GM12872 (cell line): ENCODE measurements at regions not wholly inside any gene's neighbourhood (a gene's known extent, or its start where the extent isn't known, plus 50 kb on each side); places are given as distances from the start of the nearest gene placed in this dataset.

Source experiments
- CTCF ChIP-seq: IDR thresholded peaks from 3 replicates; pipeline ENCODE4 v1.5.1; 2011; ENCODE audit warnings: low read depth, mild to moderate bottlenecking, low read length, moderate library complexity; ENCODE audit not compliant: insufficient read depth

- TF ChIP-seq CTCF: no peak
These were observed 300.6 kb upstream of the EDIL3 start for GRCh38 chr5:84685121-84685894.

GRCh38 chr5:84683594-84683993 is 298.9 kb upstream of the EDIL3 start:
- TF ChIP-seq CTCF: no peak

- TF ChIP-seq CTCF: no peak
These were observed 297.9 kb upstream of the EDIL3 start for GRCh38 chr5:84682531-84682930.

- TF ChIP-seq CTCF: no peak
These were observed 296.2 kb upstream of the EDIL3 start for GRCh38 chr5:84680908-84681307.

- TF ChIP-seq CTCF: no peak
These were observed 289.1 kb upstream of the EDIL3 start for GRCh38 chr5:84673785-84674184.

- TF ChIP-seq CTCF: no peak
These were observed 282.9 kb upstream of the EDIL3 start for GRCh38 chr5:84667576-84667975.

GRCh38 chr5:84650429-84650828 is 265.7 kb upstream of the EDIL3 start:
- TF ChIP-seq CTCF: no peak

- TF ChIP-seq CTCF: no peak
These were observed 262.9 kb upstream of the EDIL3 start for GRCh38 chr5:84647581-84647980.
